HG03457 (cell line): ENCODE measurements at regions not wholly inside any gene's neighbourhood (a gene's known extent, or its start where the extent isn't known, plus 50 kb on each side); places are given as distances from the start of the nearest gene placed in this dataset.
"Not testable (repeated sequence)": the region's sequence is repeated elsewhere in the genome, so short reads cannot be mapped to it uniquely, and the experiment has no call there.

Source experiments
- ATAC-seq: cut with Tn5 transposase; IDR thresholded peaks from one replicate; pipeline ENCODE4 v1.9.1; 2021; ENCODE audit warnings: moderate number of reproducible peaks; ENCODE audit not compliant: unreplicated experiment

DNA sequence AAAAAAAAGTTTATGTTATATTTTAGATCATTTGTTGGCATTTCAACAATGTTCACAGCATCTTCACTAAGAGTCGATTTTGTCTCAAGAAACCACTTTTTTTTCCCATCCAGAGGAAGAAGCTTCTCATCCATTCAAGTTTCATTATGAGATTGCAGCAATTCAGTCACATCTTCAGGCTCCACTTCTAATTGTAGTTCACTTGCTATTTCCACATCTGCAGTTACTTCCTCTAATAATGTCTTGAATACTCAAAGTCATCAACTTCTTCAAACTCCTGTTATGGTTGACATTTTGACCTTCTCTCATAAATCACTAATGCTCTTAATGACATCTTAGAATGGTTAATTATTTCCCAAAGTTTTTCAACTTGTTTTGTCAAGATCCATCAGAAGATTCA, 61.3 kb upstream of the CHORDC1 start:
- no peak for ATAC-seq

DNA sequence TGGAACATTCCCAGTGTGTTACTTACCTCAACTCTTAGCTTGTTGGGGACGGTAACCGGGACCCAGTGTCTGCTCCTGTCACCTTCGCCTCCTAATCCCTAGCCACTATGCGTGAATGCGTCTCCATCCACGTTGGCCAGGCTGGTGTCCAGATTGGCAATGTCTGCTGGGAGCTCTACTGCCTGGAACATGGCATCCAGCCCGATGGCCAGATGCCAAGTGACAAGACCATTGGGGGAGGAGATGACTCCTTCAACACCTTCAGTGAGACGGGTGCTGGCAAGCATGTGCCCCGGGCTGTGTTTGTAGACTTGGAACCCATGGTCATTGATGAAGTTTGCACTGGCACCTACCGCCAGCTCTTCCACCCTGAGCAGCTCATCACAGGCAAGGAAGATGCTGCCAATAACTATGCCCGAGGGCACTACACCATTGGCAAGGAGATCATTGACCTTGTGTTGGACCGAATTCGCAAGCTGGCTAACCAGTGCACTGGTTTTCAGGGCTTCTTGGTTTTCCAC, 59.8 kb upstream of the CHORDC1 start:
- not testable (repeated sequence) for ATAC-seq

DNA sequence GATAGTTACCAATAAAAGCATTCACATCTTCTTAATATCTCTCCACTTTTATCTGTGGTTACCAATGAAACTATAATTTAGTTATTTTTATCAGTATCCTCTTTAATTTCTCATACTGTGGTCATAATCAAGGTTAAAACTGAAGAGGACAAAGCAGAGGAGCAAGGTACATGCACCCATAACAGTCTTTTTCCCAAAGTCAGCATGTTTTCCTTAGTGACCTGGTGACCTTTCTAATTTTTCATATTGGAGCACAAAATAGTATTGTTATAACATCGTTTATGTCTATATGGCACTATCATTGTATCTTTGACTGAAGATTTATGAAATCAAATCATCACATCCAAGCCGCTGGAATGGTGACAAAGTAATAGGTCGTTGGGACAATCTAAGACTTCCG, 51.5 kb upstream of the CHORDC1 start:
- no peak for ATAC-seq
